Right atrium auricular region (tissue), 2 donors: ENCODE measurements at regions not wholly inside any gene's neighbourhood (a gene's known extent, or its start where the extent isn't known, plus 50 kb on each side); places are given as distances from the start of the nearest gene placed in this dataset.

Experiments
- DNase-seq: peaks from one replicate; pipeline ENCODE4 v3.0.0-alpha.2; 2019; ENCODE audit warnings: low spot score
- H3K27ac ChIP-seq, 2 donors: fragments of 200-600 bp; sonication (generic); 1 replicate in 1 of 2; 2 replicates in 1 of 2; pipeline ENCODE4 v1.5.1; 2016 to 2019
- H3K27me3 ChIP-seq, 2 donors: fragments of 200-600 bp; sonication (generic); one replicate each; pipeline versions ENCODE4 v1.5.1 to v1.6.0; 2017 to 2019
- H3K36me3 ChIP-seq: fragments of 200-600 bp; sonication (generic); one replicate; pipeline ENCODE4 v1.5.1; 2016
- H3K4me1 ChIP-seq, 2 donors: fragments of 200-600 bp; sonication (generic); one replicate each; pipeline versions ENCODE4 v1.5.1 to v1.6.0; 2017 to 2019
- H3K4me3 ChIP-seq, 2 donors: fragments of 200-600 bp; sonication (generic); 1 replicate in 1 of 2; 2 replicates in 1 of 2; pipeline ENCODE4 v1.5.1; 2017 to 2019; ENCODE audit warnings: mild to moderate bottlenecking in 1 of 2, moderate library complexity in 1 of 2
- H3K9me3 ChIP-seq, 2 donors: fragments of 200-600 bp; sonication (generic); one replicate each; pipeline ENCODE4 v1.5.1; 2019
- CTCF ChIP-seq, 2 donors: fragments of 200-600 bp; sonication (generic); IDR thresholded peaks; one replicate each; pipeline ENCODE4 v1.5.1; 2019; ENCODE audit warnings: antibody characterized with exemption in 2 of 2

DNA sequence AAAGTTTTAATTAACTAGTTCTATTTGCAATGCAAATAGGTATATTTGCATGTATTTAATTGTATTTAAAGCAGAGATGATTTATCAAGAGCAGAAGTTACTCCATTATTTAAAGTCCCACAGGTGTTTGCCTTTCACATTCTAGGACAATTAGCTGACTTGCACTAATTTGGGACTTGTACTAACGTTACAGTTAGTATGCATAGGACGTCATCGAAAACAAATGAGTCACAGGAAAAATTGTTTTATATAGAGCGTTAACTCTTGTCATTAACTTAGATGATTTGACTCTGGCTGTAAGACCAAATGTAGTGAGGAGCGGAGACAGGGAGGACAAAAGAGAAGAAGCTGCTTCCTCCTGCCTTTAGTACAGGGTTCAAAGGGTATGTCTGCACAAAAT lies 126.1 kb upstream of the IFNE start:
- H3K4me3 ChIP-seq, result no peak overlapping the region

GRCh38 chr9:21609506-21609905 lies 127.4 kb upstream of the IFNE start:
- Histone ChIP-seq H3K4me3 (no peak overlapping the region), H3K9me3 (no peaks in the 10 kb centered on the region), H3K27ac (no peak overlapping the region), H3K4me1 (no peaks in the 10 kb centered on the region), H3K36me3 (no peaks in the 10 kb centered on the region), H3K27me3 (no peaks in the 10 kb centered on the region)
- TF ChIP-seq CTCF (IDR thresholded peaks at IDR 0.05), result no peak
- no peak for DNase-seq

More for the DNA sequence above, 126.1 kb upstream of the IFNE start:
- Histone ChIP-seq H3K36me3 (no peaks in the 10 kb centered on the region), H3K27ac (no peak overlapping the region), H3K27me3 (no peaks in the 10 kb centered on the region), H3K4me1 (no peaks in the 10 kb centered on the region), H3K9me3 (no peaks in the 10 kb centered on the region)
- no peak for TF ChIP-seq CTCF (IDR thresholded peaks at IDR 0.05)
- no peak for DNase-seq

GRCh38 chr9:21611891-21612290 lies 129.8 kb upstream of the IFNE start:
- H3K27me3 ChIP-seq, result no peaks in the 10 kb centered on the region
- no peak overlapping the region for H3K4me3 ChIP-seq
- DNase-seq, result no peak
- no peaks in the 10 kb centered on the region for H3K36me3 ChIP-seq
- no peaks in the 10 kb centered on the region for H3K4me1 ChIP-seq
- H3K27ac ChIP-seq, result no peak overlapping the region
- H3K9me3 ChIP-seq, result no peaks in the 10 kb centered on the region
- TF ChIP-seq CTCF (IDR thresholded peaks at IDR 0.05), result no peak

DNA sequence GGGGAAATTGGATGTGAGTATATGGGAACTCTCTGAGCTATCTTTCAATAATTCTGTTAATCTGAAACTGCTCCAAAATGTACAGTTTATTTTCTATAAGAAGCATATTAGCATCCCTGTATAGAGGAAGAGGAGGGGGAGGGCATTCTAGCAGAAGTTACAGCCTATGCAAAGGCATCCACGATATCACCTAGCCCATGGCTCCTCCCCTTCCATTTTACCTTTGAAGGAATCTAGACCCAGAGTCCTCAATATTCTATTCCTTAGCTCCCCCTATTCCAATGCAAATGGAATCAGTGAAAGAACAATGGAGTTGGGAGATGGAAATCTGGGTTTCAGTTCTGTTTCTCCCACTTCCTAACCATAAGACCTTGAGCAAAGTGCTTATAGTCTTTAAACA lies 132.9 kb upstream of the IFNE start:
- no peak for DNase-seq
- no peak overlapping the region for H3K4me3 ChIP-seq
- H3K36me3 ChIP-seq, result no peaks in the 10 kb centered on the region
- H3K9me3 ChIP-seq, result no peaks in the 10 kb centered on the region
- H3K4me1 ChIP-seq, result no peaks in the 10 kb centered on the region
- H3K27ac ChIP-seq, result no peak overlapping the region
- no peaks in the 10 kb centered on the region for H3K27me3 ChIP-seq
- no peak for TF ChIP-seq CTCF (IDR thresholded peaks at IDR 0.05)

GRCh38 chr9:21615446-21615845 lies 133.3 kb upstream of the IFNE start:
- no peak for TF ChIP-seq CTCF (IDR thresholded peaks at IDR 0.05)
- DNase-seq, result no peak
- no peak overlapping the region for H3K27ac ChIP-seq

GRCh38 chr9:21616082-21616778 lies 134.1 kb upstream of the IFNE start:
- Histone ChIP-seq H3K9me3 (no peaks in the 10 kb centered on the region), H3K36me3 (no peaks in the 10 kb centered on the region), H3K27ac (no peak overlapping the region), H3K4me3 (no peak overlapping the region), H3K4me1 (no peaks in the 10 kb centered on the region), H3K27me3 (no peaks in the 10 kb centered on the region)
- no peak for TF ChIP-seq CTCF (IDR thresholded peaks at IDR 0.05)
- DNase-seq, result no peak

More at GRCh38 chr9:21615446-21615845, 133.3 kb upstream of the IFNE start:
- H3K4me3 ChIP-seq, result no peak overlapping the region
- H3K9me3 ChIP-seq, result no peaks in the 10 kb centered on the region
- H3K27me3 ChIP-seq, result no peaks in the 10 kb centered on the region
- no peaks in the 10 kb centered on the region for H3K4me1 ChIP-seq
- H3K36me3 ChIP-seq, result no peaks in the 10 kb centered on the region
